ENCODE measurements at regions not wholly inside any gene's neighbourhood (a gene's known extent, or its start where the extent isn't known, plus 50 kb on each side); places are given as distances from the start of the nearest gene placed in this dataset.
"Not testable (repeated sequence)": the region's sequence is repeated elsewhere in the genome, so short reads cannot be mapped to it uniquely, and the experiment has no call there.

- no peaks in the 10 kb centered on the region for H3K36me3 ChIP-seq (replicated peaks in 1 of 2; ENCODE audit: insufficient read depth in 1 of 2, low read depth in 2 of 2)
- no peaks in the 10 kb centered on the region for H3K4me1 ChIP-seq
- ATAC-seq (no peak), DNase-seq (no peak)
- H3K27ac ChIP-seq: no peak overlapping the region
- 83 to 90% methylated on average over 3 of the region's 3 CpGs for WGBS, 2 donors
- TF ChIP-seq CTCF (IDR thresholded peaks at IDR 0.05) (no peak), POLR2A (IDR thresholded peaks at IDR 0.05) (no peak)
- intact Hi-C loops (cut with DNase I): no loop called here
- H3K9me3 ChIP-seq: no peaks in the 10 kb centered on the region
- no peaks in the 10 kb centered on the region for H3K27me3 ChIP-seq
- H3K4me3 ChIP-seq: no peak overlapping the region
These were observed 354.0 kb downstream of the TMEM167A start for GRCh38 chr5:82723168-82723567.

- H3K9me3 ChIP-seq: no peaks in the 10 kb centered on the region
- 68 to 75% methylated on average over 1 of the region's 1 CpG for WGBS, 2 donors
- no peak for ATAC-seq
- no peak overlapping the region for H3K27ac ChIP-seq
- no peaks in the 10 kb centered on the region for H3K36me3 ChIP-seq (replicated peaks in 1 of 2; ENCODE audit: insufficient read depth in 1 of 2, low read depth in 2 of 2)
- intact Hi-C loops (cut with DNase I): no loop called here
- H3K27me3 ChIP-seq: no peaks in the 10 kb centered on the region
- no peak for TF ChIP-seq CTCF (IDR thresholded peaks at IDR 0.05)
- no peak for TF ChIP-seq POLR2A (IDR thresholded peaks at IDR 0.05)
- no peak for DNase-seq
- no peaks in the 10 kb centered on the region for H3K4me1 ChIP-seq
- H3K4me3 ChIP-seq: no peak overlapping the region
These were observed 356.1 kb downstream of the TMEM167A start for GRCh38 chr5:82721087-82721410.

GRCh38 chr5:82720213-82721086 is 356.7 kb downstream of the TMEM167A start:
- H3K4me1 ChIP-seq: no peaks in the 10 kb centered on the region
- WGBS, 2 donors: 40 to 42% methylated on average over 6 of the region's 6 CpGs
- H3K9me3 ChIP-seq: no peaks in the 10 kb centered on the region
- no peak overlapping the region for H3K4me3 ChIP-seq
- no peak overlapping the region for H3K27ac ChIP-seq
- no peaks in the 10 kb centered on the region for H3K27me3 ChIP-seq
- TF ChIP-seq POLR2A (IDR thresholded peaks at IDR 0.05): no peak
- TF ChIP-seq CTCF (IDR thresholded peaks at IDR 0.05): no peak
- H3K36me3 ChIP-seq (replicated peaks in 1 of 2; ENCODE audit: insufficient read depth in 1 of 2, low read depth in 2 of 2): no peaks in the 10 kb centered on the region
- ATAC-seq (no peak), DNase-seq (no peak)
- intact Hi-C loops (cut with DNase I): no loop called here

- intact Hi-C loops (cut with DNase I): no loop called here
- Histone ChIP-seq H3K9me3 (no peaks in the 10 kb centered on the region), H3K4me1 (no peaks in the 10 kb centered on the region), H3K36me3 (replicated peaks in 1 of 2; ENCODE audit: insufficient read depth in 1 of 2, low read depth in 2 of 2) (no peaks in the 10 kb centered on the region), H3K4me3 (no peak overlapping the region), H3K27ac (no peak overlapping the region), H3K27me3 (no peaks in the 10 kb centered on the region)
- ATAC-seq (no peak), DNase-seq (no peak)
- WGBS, 2 donors: 79 to 83% methylated on average over 1 of the region's 1 CpG
- TF ChIP-seq POLR2A (IDR thresholded peaks at IDR 0.05) (no peak), CTCF (IDR thresholded peaks at IDR 0.05) (no peak)
These were observed 357.8 kb downstream of the TMEM167A start for GRCh38 chr5:82719368-82719767.

GRCh38 chr5:82717738-82718137 is 359.5 kb downstream of the TMEM167A start:
- H3K4me3 ChIP-seq: no peak overlapping the region
- DNase-seq (no peak), ATAC-seq (no peak)
- H3K36me3 ChIP-seq (replicated peaks in 1 of 2; ENCODE audit: insufficient read depth in 1 of 2, low read depth in 2 of 2): no peaks in the 10 kb centered on the region
- 90 to 94% methylated on average over 2 of the region's 2 CpGs for WGBS, 2 donors
- no peaks in the 10 kb centered on the region for H3K27me3 ChIP-seq
- H3K4me1 ChIP-seq: no peaks in the 10 kb centered on the region
- intact Hi-C loops (cut with DNase I): no loop called here
- no peak overlapping the region for H3K27ac ChIP-seq
- no peak for TF ChIP-seq CTCF (IDR thresholded peaks at IDR 0.05)
- TF ChIP-seq POLR2A (IDR thresholded peaks at IDR 0.05): no peak
- no peaks in the 10 kb centered on the region for H3K9me3 ChIP-seq

GRCh38 chr5:82714732-82715131 is 362.5 kb downstream of the TMEM167A start:
- H3K4me3 ChIP-seq; H3K36me3 ChIP-seq (replicated peaks in 1 of 2; ENCODE audit: insufficient read depth in 1 of 2, low read depth in 2 of 2); DNase-seq; H3K27ac ChIP-seq; H3K9me3 ChIP-seq; ATAC-seq; H3K4me1 ChIP-seq; H3K27me3 ChIP-seq; intact Hi-C loops (cut with DNase I): not testable (repeated sequence)
- WGBS, 2 donors: 96 to 100% methylated on average over 4 to 14 of the region's 21 CpGs

Data from body of pancreas (tissue), 4 donors.